HepG2 (cell line): ENCODE measurements at regions not wholly inside any gene's neighbourhood (a gene's known extent, or its start where the extent isn't known, plus 50 kb on each side); places are given as distances from the start of the nearest gene placed in this dataset.

Experiments used
- ATAC-seq: fragments of 200-7000 bp; cut with Tn5 transposase; 3 replicates; pipeline ENCODE4 v1.9.1; 2020; ENCODE audit warnings: mild to moderate bottlenecking, moderate library complexity
- BruUV-seq: library from RNA; stranded (reverse); fragments of 400-500 nt; replicated peaks from 2 replicates; lab custom pipeline; 2021; lab: Mats Ljungman, UMichigan
- CTCF ChIA-PET: fragments of 300-600 bp; formaldehyde crosslinking; extraction: SDS; loops from one replicate; lab custom pipeline; 2021; ENCODE audit warnings: low total read pairs, inconsistent platforms, low intra/inter-chr PET ratio; lab: Yijun Ruan, JAX
- POLR2A ChIA-PET: fragments of 350-600 bp; sonication (Branson Sonifier 250); formaldehyde crosslinking; loops from one replicate; lab custom pipeline; 2020; ENCODE audit warnings: antibody characterized with exemption, inconsistent platforms; lab: Yijun Ruan, JAX
- DNase-seq: peaks from one replicate; pipeline ENCODE4 v3.0.0-alpha.2; 2015; ENCODE audit warnings: low spot score
- FAIRE-seq: peaks from 3 replicates; lab custom pipeline; 2011; peaks lifted over from hg19 to GRCh38; lab: Jason Lieb, UNC
- H2AFZ ChIP-seq: one replicate; pipeline ENCODE4 v1.6.1; 2011; ENCODE audit warnings: low read length, inconsistent platforms
- H3K27ac ChIP-seq: fragments of 300-600 bp; 3 replicates; pipeline ENCODE4 v1.8.0; 2011; ENCODE audit warnings: mixed run types, mild to moderate bottlenecking, mixed read lengths, low read length, inconsistent platforms; ENCODE audit not compliant: insufficient read depth; ENCODE audit errors: extremely low read length
- H3K27me3 ChIP-seq, 2 experiments: fragments of 200-600 bp in 1 of 2; 2 replicates in 1 of 2; 3 replicates in 1 of 2; pipeline versions ENCODE4 v1.6.0 to v1.8.0; 2011; ENCODE audit warnings: low read length in 2 of 2, mild to moderate bottlenecking in 2 of 2, moderate library complexity in 2 of 2, inconsistent platforms in 1 of 2; ENCODE audit not compliant: insufficient read depth in 2 of 2, control insufficient read depth in 1 of 2
- H3K36me3 ChIP-seq, 2 experiments: fragments of 200-600 bp in 1 of 2; replicated peaks in 1 of 2; 2 replicates in 1 of 2; 3 replicates in 1 of 2; pipeline versions ENCODE4 v1.5.1 to v1.8.0; 2011; ENCODE audit warnings: low read length in 2 of 2, inconsistent platforms in 1 of 2; ENCODE audit not compliant: insufficient read depth in 2 of 2, control insufficient read depth in 1 of 2
- H3K4me1 ChIP-seq: 2 replicates; pipeline ENCODE4 v1.5.1; 2012; ENCODE audit warnings: low read length, inconsistent platforms; ENCODE audit not compliant: insufficient read depth
- H3K4me2 ChIP-seq: 2 replicates; pipeline ENCODE4 v1.6.0; 2011; ENCODE audit warnings: low read depth, low read length, inconsistent platforms
- H3K4me3 ChIP-seq, 3 experiments: fragments of 200-600 bp in 1 of 3; sonication (generic), shearing (Covaris generic) in 1 of 3; replicated peaks in 1 of 3; 2 replicates each; pipeline ENCODE4 v1.5.1; 2011 to 2016; ENCODE audit warnings: low read length in 3 of 3, inconsistent platforms in 2 of 3, low read depth in 2 of 3, mild to moderate bottlenecking in 2 of 3, control low read depth in 1 of 3, mixed read lengths in 1 of 3; ENCODE audit not compliant: insufficient read depth in 1 of 3
- H3K79me2 ChIP-seq: one replicate; pipeline ENCODE4 v1.6.1; 2011; ENCODE audit warnings: low read length, inconsistent platforms; ENCODE audit not compliant: insufficient read depth
- H3K9ac ChIP-seq: 2 replicates; pipeline ENCODE4 v1.6.0; 2011; ENCODE audit warnings: mild to moderate bottlenecking, low read depth, low read length, inconsistent platforms; ENCODE audit not compliant: insufficient read depth
- H3K9me3 ChIP-seq: 2 replicates; pipeline ENCODE4 v1.5.1; 2012; ENCODE audit warnings: mild to moderate bottlenecking, low read length
- H4K20me1 ChIP-seq: 2 replicates; pipeline ENCODE4 v1.6.0; 2011; ENCODE audit warnings: inconsistent platforms, mild to moderate bottlenecking, low read length, moderate library complexity; ENCODE audit not compliant: insufficient read depth
- AKNA ChIP-seq: sonication (generic); formaldehyde crosslinking; IDR thresholded peaks from 2 replicates; pipeline ENCODE4 v1.4.0; 2020; ENCODE audit warnings: missing genetic modification reagents, borderline replicate concordance
- CCAR2 ChIP-seq: fragments of 200-400 bp; formaldehyde crosslinking; optimal IDR thresholded peaks from 2 replicates; pipeline ENCODE3; 2018; ENCODE audit warnings: low read depth, mild to moderate bottlenecking, low read length, moderate library complexity
- CENPX ChIP-seq: sonication (generic); formaldehyde crosslinking; IDR thresholded peaks from 2 replicates; pipeline ENCODE4 v1.9.0; 2021; ENCODE audit warnings: mild to moderate bottlenecking, missing genetic modification reagents, moderate library complexity
- ETV6 ChIP-seq: sonication (generic); formaldehyde crosslinking; conservative IDR thresholded peaks from 2 replicates; pipeline ENCODE4 v1.4.0; 2020; ENCODE audit warnings: missing genetic modification reagents
- FIP1L1 ChIP-seq: fragments of 200-400 bp; formaldehyde crosslinking; IDR thresholded peaks from 2 replicates; pipeline ENCODE4 v1.6.1; 2018; ENCODE audit warnings: low read depth, mild to moderate bottlenecking, low read length, moderate library complexity, borderline replicate concordance; ENCODE audit not compliant: insufficient read depth
- GRHL1 ChIP-seq: sonication (generic); formaldehyde crosslinking; conservative IDR thresholded peaks from 2 replicates; pipeline ENCODE4 v1.8.0; 2022; ENCODE audit warnings: missing genetic modification reagents
- KAT2B ChIP-seq: fragments of 150-350 bp; IDR thresholded peaks from 2 replicates; pipeline ENCODE4 v1.6.1; 2014; ENCODE audit warnings: low read depth, low read length, borderline replicate concordance
- MBNL3 ChIP-seq: fragments of 250-450 bp; sonication (Bioruptor Pico); conservative IDR thresholded peaks from 2 replicates; pipeline ENCODE4 v1.8.0; 2022; ENCODE audit warnings: mild to moderate bottlenecking, inconsistent platforms
- MIER2 ChIP-seq: IDR thresholded peaks from 2 replicates; pipeline ENCODE4 v1.6.1; 2016; ENCODE audit warnings: missing biosample characterization, missing genetic modification reagents
- NFYB ChIP-seq: sonication (generic); formaldehyde crosslinking; IDR thresholded peaks from 2 replicates; pipeline ENCODE4 v1.4.0; 2020; ENCODE audit warnings: missing genetic modification reagents
- SOX5 ChIP-seq: IDR thresholded peaks from 2 replicates; pipeline ENCODE4 v1.6.1; 2016; ENCODE audit warnings: borderline replicate concordance
- SOX6 ChIP-seq, 2 experiments: fragments of 450-650 bp in 1 of 2; sonication (generic) in 1 of 2; formaldehyde crosslinking in 1 of 2; IDR thresholded peaks; 2 replicates each; pipeline versions ENCODE4 v1.4.0 to v1.6.1; 2017 to 2020; ENCODE audit warnings: antibody characterized with exemption in 1 of 2, mild to moderate bottlenecking in 1 of 2, missing genetic modification reagents in 1 of 2
- ZBTB7B ChIP-seq: sonication (generic); formaldehyde crosslinking; IDR thresholded peaks from 2 replicates; pipeline ENCODE4 v1.4.0; 2020; ENCODE audit warnings: missing genetic modification reagents
- ZNF326 ChIP-seq: sonication (generic); formaldehyde crosslinking; IDR thresholded peaks from 2 replicates; pipeline ENCODE4 v1.4.0; 2020; ENCODE audit warnings: missing genetic modification reagents, borderline replicate concordance
- ZNF350 ChIP-seq: sonication (generic); formaldehyde crosslinking; IDR thresholded peaks from 2 replicates; pipeline ENCODE4 v1.4.0; 2020; ENCODE audit warnings: mild to moderate bottlenecking, low read depth, missing genetic modification reagents, borderline replicate concordance
- ZNF556 ChIP-seq: sonication (generic); formaldehyde crosslinking; IDR thresholded peaks from 2 replicates; pipeline ENCODE4 v1.4.0; 2020; ENCODE audit warnings: mild to moderate bottlenecking, missing genetic modification reagents, borderline replicate concordance
- ZNF839 ChIP-seq: sonication (generic); formaldehyde crosslinking; IDR thresholded peaks from 2 replicates; pipeline ENCODE4 v1.4.0; 2020; ENCODE audit warnings: missing genetic modification reagents, mild to moderate bottlenecking, borderline replicate concordance
- WGBS: methylation state at CpG from one replicate; pipeline ENCODE4 v1.1.6; 2017; ENCODE audit warnings: low lambda C conversion rate; 5-methylcytosine and 5-hydroxymethylcytosine counted together
- in situ Hi-C: cut with HindIII; loops from 2 replicates; pipeline ENCODE4 v1.10.0; 2017; ENCODE audit warnings: low pct_unique_long_range_greater_than_20kb; ENCODE audit not compliant: extremely low pct_ligation_motif_present
- intact Hi-C: fragments of 100-400 bp; cut with micrococcal nuclease; formaldehyde crosslinking; loops from one replicate; pipeline ENCODE4 v1.10.0; 2022; ENCODE audit not compliant: unreplicated experiment

GRCh38 chrX:38937400-38937799 lies 136.1 kb downstream of the MID1IP1 start (continued):
- no peak for TF ChIP-seq MIER2 (CRISPR knock-in tag)

- no TSS peak for BruUV-seq
- H3K4me3 ChIP-seq: no peak overlapping the region
- no peak overlapping the region for H2AFZ ChIP-seq
- no peaks in the 10 kb centered on the region for H3K79me2 ChIP-seq
- no peaks in the 10 kb centered on the region for H4K20me1 ChIP-seq
- POLR2A ChIA-PET: no interaction called here
- H3K4me2 ChIP-seq: no peak overlapping the region
- no peaks in the 10 kb centered on the region; the same call in 1 of the 2 replicates for H3K4me1 ChIP-seq
- no peaks in the 10 kb centered on the region for H3K36me3 ChIP-seq
- 0% methylated on average over 3 of the region's 3 CpGs for WGBS
- H3K9ac ChIP-seq: no peak overlapping the region
- in situ Hi-C loops: no loop called here
- DNase-seq (no peak), FAIRE-seq (no peak), ATAC-seq (no peak)
- no peak overlapping the region for H3K27ac ChIP-seq
- no peaks in the 10 kb centered on the region for H3K9me3 ChIP-seq
- H3K27me3 ChIP-seq: no peaks in the 10 kb centered on the region
- CTCF ChIA-PET: no interaction called here
- intact Hi-C loops: no loop called here
- TF ChIP-seq SOX5 (CRISPR knock-in tag) (no peak), ZNF839 (CRISPR knock-in tag) (no peak), ETV6 (no peak), NFYB (no peak), AKNA (CRISPR knock-in tag) (no peak), ZNF326 (CRISPR knock-in tag) (no peak), SOX6 (IDR thresholded peaks at IDR 0.05) (no peak), SOX6 (CRISPR knock-in tag; IDR thresholded peaks at IDR 0.05) (no peak), FIP1L1 (no peak), KAT2B (no peak), ZNF556 (CRISPR knock-in tag) (no peak), CENPX (no peak), CCAR2 (no peak), GRHL1 (CRISPR knock-in tag) (no peak), ZNF350 (CRISPR knock-in tag) (no peak), MBNL3 (no peak), ZBTB7B (no peak)
Measured at GRCh38 chrX:38937926-38938325, 136.7 kb downstream of the MID1IP1 start.
